ENCODE measurements at regions not wholly inside any gene's neighbourhood (a gene's known extent, or its start where the extent isn't known, plus 50 kb on each side); places are given as distances from the start of the nearest gene placed in this dataset.

- H3K27me3 ChIP-seq = no peaks in the 10 kb centered on the region
- intact Hi-C loops (cut with DNase I) = no loop called here
- H3K4me1 ChIP-seq = no peaks in the 10 kb centered on the region
- no peaks in the 10 kb centered on the region for H3K36me3 ChIP-seq
- H3K9me3 ChIP-seq = no peaks in the 10 kb centered on the region
- no peak for TF ChIP-seq POLR2A (IDR thresholded peaks at IDR 0.05)
- TF ChIP-seq CTCF (IDR thresholded peaks at IDR 0.05) = no peak
- no peak for TF ChIP-seq POLR2AphosphoS5 (IDR thresholded peaks at IDR 0.05; ENCODE audit: insufficient read depth in 1 of 2, low read depth in 1 of 2)
- DNase-seq (ENCODE audit: extremely low spot score in 2 of 2) = no peak
- no peak overlapping the region for H3K4me3 ChIP-seq
- H3K27ac ChIP-seq = no peak overlapping the region
Measured at GRCh38 chr15:39265261-39265660, 315.6 kb upstream of the THBS1 start.

DNA sequence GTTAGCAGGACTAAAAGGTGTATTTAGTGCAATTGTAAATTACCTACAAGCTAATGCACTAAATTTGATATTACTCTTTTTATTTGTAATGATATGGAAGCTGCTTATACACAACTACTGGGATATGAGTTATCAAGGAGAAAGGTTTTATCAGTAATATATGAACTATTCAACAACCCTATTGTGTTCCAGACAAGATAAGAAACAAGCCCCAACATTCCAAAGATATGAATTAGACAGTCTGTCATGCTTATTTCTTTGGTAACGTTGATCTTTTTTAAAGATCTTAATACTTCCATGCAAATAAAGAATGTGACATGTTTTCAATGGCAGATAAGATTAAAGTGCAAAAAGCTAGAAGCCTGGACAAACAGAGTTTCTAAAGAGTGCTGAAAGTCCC is 314.0 kb upstream of the THBS1 start:
- no peak for DNase-seq (ENCODE audit: extremely low spot score in 2 of 2)
- no peaks in the 10 kb centered on the region for H3K27me3 ChIP-seq
- H3K4me3 ChIP-seq = no peak overlapping the region
- no peak for TF ChIP-seq CTCF (IDR thresholded peaks at IDR 0.05)
- TF ChIP-seq POLR2A (IDR thresholded peaks at IDR 0.05) = no peak
- intact Hi-C loops (cut with DNase I) = no loop called here
- H3K27ac ChIP-seq = no peak overlapping the region
- no peaks in the 10 kb centered on the region for H3K4me1 ChIP-seq
- no peaks in the 10 kb centered on the region for H3K36me3 ChIP-seq
- H3K9me3 ChIP-seq = no peaks in the 10 kb centered on the region

GRCh38 chr15:39267685-39268084 is 313.2 kb upstream of the THBS1 start:
- no peak for DNase-seq (ENCODE audit: extremely low spot score in 2 of 2)
- Histone ChIP-seq H3K27me3 (no peaks in the 10 kb centered on the region), H3K36me3 (no peaks in the 10 kb centered on the region), H3K27ac (no peak overlapping the region), H3K4me3 (no peak overlapping the region), H3K4me1 (no peaks in the 10 kb centered on the region), H3K9me3 (no peaks in the 10 kb centered on the region)
- intact Hi-C loops (cut with DNase I) = no loop called here
- TF ChIP-seq POLR2A (IDR thresholded peaks at IDR 0.05) (no peak), POLR2AphosphoS5 (IDR thresholded peaks at IDR 0.05; ENCODE audit: insufficient read depth in 1 of 2, low read depth in 1 of 2) (no peak), CTCF (IDR thresholded peaks at IDR 0.05) (no peak)

GRCh38 chr15:39269352-39269751 is 311.5 kb upstream of the THBS1 start:
- no peaks in the 10 kb centered on the region for H3K27me3 ChIP-seq
- DNase-seq (ENCODE audit: extremely low spot score in 2 of 2) = no peak
- H3K36me3 ChIP-seq = no peaks in the 10 kb centered on the region
- H3K27ac ChIP-seq = no peak overlapping the region
- H3K9me3 ChIP-seq = no peaks in the 10 kb centered on the region
- no peak for TF ChIP-seq CTCF (IDR thresholded peaks at IDR 0.05)
- TF ChIP-seq POLR2AphosphoS5 (IDR thresholded peaks at IDR 0.05; ENCODE audit: insufficient read depth in 1 of 2, low read depth in 1 of 2) = no peak
- no peak for TF ChIP-seq POLR2A (IDR thresholded peaks at IDR 0.05)
- no peaks in the 10 kb centered on the region for H3K4me1 ChIP-seq
- no peak overlapping the region for H3K4me3 ChIP-seq
- intact Hi-C loops (cut with DNase I) = no loop called here

- H3K4me3 ChIP-seq = no peak overlapping the region
- H3K27ac ChIP-seq = no peak overlapping the region
- H3K4me1 ChIP-seq = no peaks in the 10 kb centered on the region
- DNase-seq (ENCODE audit: extremely low spot score in 2 of 2) = no peak
- H3K9me3 ChIP-seq = no peaks in the 10 kb centered on the region
- TF ChIP-seq POLR2AphosphoS5 (IDR thresholded peaks at IDR 0.05; ENCODE audit: insufficient read depth in 1 of 2, low read depth in 1 of 2) (no peak), POLR2A (IDR thresholded peaks at IDR 0.05) (no peak), CTCF (IDR thresholded peaks at IDR 0.05) (no peak)
- no peaks in the 10 kb centered on the region for H3K36me3 ChIP-seq
- intact Hi-C loops (cut with DNase I) = no loop called here
- no peaks in the 10 kb centered on the region for H3K27me3 ChIP-seq
Measured at GRCh38 chr15:39269821-39270220, 311.1 kb upstream of the THBS1 start.

Data from vagina (tissue), 2 donors.